ENCODE measurements at regions not wholly inside any gene's neighbourhood (a gene's known extent, or its start where the extent isn't known, plus 50 kb on each side); places are given as distances from the start of the nearest gene placed in this dataset.

- Histone ChIP-seq H3K9me3 (no peaks in the 10 kb centered on the region), H3K4me3 (no peak overlapping the region), H3K36me3 (no peaks in the 10 kb centered on the region), H3K4me1 (no peaks in the 10 kb centered on the region), H3K27me3 (no peaks in the 10 kb centered on the region), H3K27ac (no peak overlapping the region)
- TF ChIP-seq CTCF (IDR thresholded peaks at IDR 0.05) (no peak), POLR2A (IDR thresholded peaks at IDR 0.05) (no peak)
- ATAC-seq, result no peak
- 92 to 95% (median 93%) methylated on average over 3 of the region's 3 CpGs for WGBS, 4 donors
- intact Hi-C loops (cut with DNase I), result no loop called here
- DNase-seq, result no peak
Measured at GRCh38 chr3:79902151-79902550, 134.4 kb upstream of the ROBO1 start.

GRCh38 chr3:79898907-79899306, 131.1 kb upstream of the ROBO1 start:
- intact Hi-C loops (cut with DNase I), result no loop called here
- no peaks in the 10 kb centered on the region for H3K9me3 ChIP-seq
- H3K4me3 ChIP-seq, result no peak overlapping the region
- TF ChIP-seq POLR2A (IDR thresholded peaks at IDR 0.05), result no peak
- no peak for TF ChIP-seq CTCF (IDR thresholded peaks at IDR 0.05)
- no peak overlapping the region for H3K27ac ChIP-seq
- ATAC-seq, result no peak
- H3K36me3 ChIP-seq, result no peaks in the 10 kb centered on the region
- WGBS, 4 donors, result 80 to 85% (median 83%) methylated on average over 4 of the region's 4 CpGs
- H3K4me1 ChIP-seq, result no peaks in the 10 kb centered on the region
- no peak for DNase-seq
- H3K27me3 ChIP-seq, result no peaks in the 10 kb centered on the region

DNA sequence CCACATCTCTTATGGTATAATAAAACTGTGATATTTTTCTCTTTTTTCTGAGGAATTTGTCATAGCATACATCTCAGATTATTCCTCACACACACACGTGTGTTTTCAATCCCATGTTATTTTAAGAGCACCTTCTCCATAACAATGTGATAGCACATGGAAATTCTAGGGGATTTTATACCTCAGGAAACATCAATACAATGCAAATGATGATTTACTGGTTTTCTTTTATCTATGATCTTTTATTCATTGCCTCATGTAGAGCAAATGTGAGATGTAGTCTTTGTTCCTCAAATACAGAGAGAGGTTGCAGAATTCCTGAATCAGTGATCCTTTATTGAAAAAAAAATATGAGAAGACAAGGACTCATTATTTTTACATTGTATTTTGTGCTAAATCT, 128.3 kb upstream of the ROBO1 start:
- H3K27ac ChIP-seq, result no peak overlapping the region
- H3K4me3 ChIP-seq, result no peak overlapping the region
- no peaks in the 10 kb centered on the region for H3K9me3 ChIP-seq
- DNase-seq, result no peak
- TF ChIP-seq CTCF (IDR thresholded peaks at IDR 0.05) (no peak), POLR2A (IDR thresholded peaks at IDR 0.05) (no peak)
- intact Hi-C loops (cut with DNase I), result no loop called here
- no peaks in the 10 kb centered on the region for H3K27me3 ChIP-seq
- no peaks in the 10 kb centered on the region for H3K4me1 ChIP-seq
- H3K36me3 ChIP-seq, result no peaks in the 10 kb centered on the region
- no peak for ATAC-seq
- WGBS, 4 donors, result 33 to 56% (median 48%) methylated on average over 1 of the region's 1 CpG

DNA sequence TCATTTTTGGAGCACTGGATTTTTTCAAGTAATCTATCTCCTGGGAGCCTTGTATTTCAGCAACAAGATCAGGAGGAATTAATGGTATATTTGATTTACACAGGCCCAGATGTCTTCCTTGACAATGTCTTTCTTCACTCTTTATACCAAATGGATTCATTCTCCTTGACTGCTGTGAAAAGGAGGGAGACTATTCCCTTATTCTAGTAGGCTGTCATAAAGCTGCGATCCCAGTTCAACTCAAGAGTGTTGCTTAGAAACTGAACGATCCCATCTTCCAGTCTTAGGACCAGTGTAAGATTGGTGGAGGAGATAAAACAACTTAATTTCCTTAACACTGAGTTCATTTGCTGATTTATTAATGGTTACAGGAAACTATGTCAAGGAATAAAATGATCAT, 119.4 kb upstream of the ROBO1 start:
- intact Hi-C loops (cut with DNase I), result no loop called here
- Histone ChIP-seq H3K27me3 (no peaks in the 10 kb centered on the region), H3K9me3 (no peaks in the 10 kb centered on the region), H3K27ac (no peak overlapping the region), H3K4me3 (no peak overlapping the region), H3K36me3 (no peaks in the 10 kb centered on the region), H3K4me1 (no peaks in the 10 kb centered on the region)
- WGBS, 4 donors, result 63 to 76% (median 67%) methylated on average over 2 of the region's 2 CpGs
- DNase-seq (no peak), ATAC-seq (no peak)
- no peak for TF ChIP-seq POLR2A (IDR thresholded peaks at IDR 0.05)
- TF ChIP-seq CTCF (IDR thresholded peaks at IDR 0.05), result no peak

Data from heart left ventricle (tissue), 16 donors.